PC-3 (cell line): ENCODE measurements at regions not wholly inside any gene's neighbourhood (a gene's known extent, or its start where the extent isn't known, plus 50 kb on each side); places are given as distances from the start of the nearest gene placed in this dataset.

Experiments
- ATAC-seq: fragments of 200-7000 bp; cut with Tn5 transposase; 2 replicates; pipeline ENCODE4 v1.9.1; 2020; ENCODE audit warnings: mild to moderate bottlenecking, moderate library complexity
- BruUV-seq: library from RNA; stranded (reverse); fragments of 400-500 nt; replicated peaks from 2 replicates; lab custom pipeline; 2021; lab: Mats Ljungman, UMichigan
- CTCF ChIA-PET: fragments of 300-600 bp; sonication (Branson Sonifier 250); formaldehyde crosslinking; loops from one replicate; lab custom pipeline; 2022; ENCODE audit warnings: antibody characterized with exemption; lab: Charles Lee
- POLR2A ChIA-PET: fragments of 300-600 bp; sonication (Branson Sonifier 250); formaldehyde crosslinking; loops from one replicate; lab custom pipeline; 2022; ENCODE audit warnings: antibody characterized with exemption; ENCODE audit not compliant: unreplicated experiment; lab: Charles Lee
- DNase-seq: peaks from one replicate; pipeline ENCODE4 v3.0.0-alpha.2; 2015
- H2AFZ ChIP-seq: fragments of 300-600 bp; sonication (generic); 2 replicates; pipeline ENCODE4 v1.6.0; 2016; ENCODE audit warnings: antibody characterized with exemption, low read length
- H3F3A ChIP-seq: fragments of 300-600 bp; sonication (generic); one replicate; pipeline ENCODE4 v1.6.0; 2017; ENCODE audit warnings: antibody characterized with exemption, low read length, control low read depth, mild to moderate bottlenecking; ENCODE audit not compliant: unreplicated experiment
- H3K27ac ChIP-seq: fragments of 300-600 bp; sonication (generic); 2 replicates; pipeline ENCODE4 v1.5.1; 2016; ENCODE audit warnings: mild to moderate bottlenecking, low read length
- H3K27me3 ChIP-seq: fragments of 300-600 bp; sonication (generic); 2 replicates; pipeline ENCODE4 v1.6.1; 2016; ENCODE audit warnings: low read length, mixed read lengths
- H3K36me3 ChIP-seq: fragments of 300-600 bp; sonication (generic); 2 replicates; pipeline ENCODE4 v1.6.1; 2016; ENCODE audit warnings: low read depth, mixed run types, low read length, mixed read lengths
- H3K4me1 ChIP-seq: fragments of 300-600 bp; sonication (generic); 2 replicates; pipeline ENCODE4 v1.5.1; 2016; ENCODE audit warnings: low read length; ENCODE audit not compliant: insufficient read depth
- H3K4me2 ChIP-seq: fragments of 300-600 bp; sonication (generic); 2 replicates; pipeline ENCODE4 v1.6.0; 2016; ENCODE audit warnings: low read length
- H3K4me3 ChIP-seq: fragments of 300-600 bp; sonication (generic); 2 replicates; pipeline ENCODE4 v1.5.1; 2016; ENCODE audit warnings: mild to moderate bottlenecking, low read length, mixed read lengths
- H3K79me2 ChIP-seq: fragments of 300-600 bp; sonication (generic); 2 replicates; pipeline ENCODE4 v1.6.1; 2017; ENCODE audit warnings: low read length, mixed read lengths
- H3K9ac ChIP-seq: fragments of 300-600 bp; sonication (generic); 2 replicates; pipeline ENCODE4 v1.6.0; 2016; ENCODE audit warnings: mild to moderate bottlenecking, low read length
- H3K9me2 ChIP-seq: fragments of 300-600 bp; sonication (generic); replicated peaks from 2 replicates; pipeline ENCODE4 v1.6.1; 2016; ENCODE audit warnings: mixed run types, low read length, mixed read lengths
- H3K9me3 ChIP-seq: fragments of 300-600 bp; sonication (generic); 2 replicates; pipeline ENCODE4 v1.6.1; 2016; ENCODE audit warnings: low read length, mixed read lengths
- H4K20me1 ChIP-seq: fragments of 300-600 bp; sonication (generic); 2 replicates; pipeline ENCODE4 v1.6.1; 2016; ENCODE audit warnings: low read length, mixed read lengths
- EZH2 ChIP-seq: fragments of 300-600 bp; sonication (generic); IDR thresholded peaks from one replicate; pipeline ENCODE4 v1.6.1; 2017; ENCODE audit warnings: antibody characterized with exemption, mild to moderate bottlenecking, low read length; ENCODE audit not compliant: unreplicated experiment
- EZH2phosphoT487 ChIP-seq: fragments of 300-600 bp; sonication (generic); IDR thresholded peaks from 2 replicates; pipeline ENCODE4 v1.6.1; 2018; ENCODE audit warnings: mild to moderate bottlenecking, antibody characterized with exemption, low read length, borderline replicate concordance
- intact Hi-C: fragments of 100-400 bp; cut with micrococcal nuclease; formaldehyde crosslinking; loops from 2 replicates; pipeline ENCODE4 v1.9.0; 2023
- TF ChIP-seq, protein P1 (sequence below): fragments of 300-600 bp; sonication (generic); conservative IDR thresholded peaks from 2 replicates; pipeline ENCODE4 v1.5.1; 2017; ENCODE audit warnings: antibody characterized with exemption, low read depth, mild to moderate bottlenecking, low read length

GRCh38 chrX:44735498-44735897, 108.3 kb upstream of the DUSP21 start:
- H3K9ac ChIP-seq = no peak overlapping the region
- peaks cover 4% of the 10 kb centered on the region; the same call in 1 of the 2 replicates for H3K4me1 ChIP-seq
- H3K4me3 ChIP-seq = no peak overlapping the region
- H2AFZ ChIP-seq = no peak overlapping the region
- no peaks in the 10 kb centered on the region for H3F3A ChIP-seq
- no peaks in the 10 kb centered on the region for H4K20me1 ChIP-seq
- TF ChIP-seq EZH2 (no peak), EZH2phosphoT487 (no peak)
- TF ChIP-seq, protein P1, sequence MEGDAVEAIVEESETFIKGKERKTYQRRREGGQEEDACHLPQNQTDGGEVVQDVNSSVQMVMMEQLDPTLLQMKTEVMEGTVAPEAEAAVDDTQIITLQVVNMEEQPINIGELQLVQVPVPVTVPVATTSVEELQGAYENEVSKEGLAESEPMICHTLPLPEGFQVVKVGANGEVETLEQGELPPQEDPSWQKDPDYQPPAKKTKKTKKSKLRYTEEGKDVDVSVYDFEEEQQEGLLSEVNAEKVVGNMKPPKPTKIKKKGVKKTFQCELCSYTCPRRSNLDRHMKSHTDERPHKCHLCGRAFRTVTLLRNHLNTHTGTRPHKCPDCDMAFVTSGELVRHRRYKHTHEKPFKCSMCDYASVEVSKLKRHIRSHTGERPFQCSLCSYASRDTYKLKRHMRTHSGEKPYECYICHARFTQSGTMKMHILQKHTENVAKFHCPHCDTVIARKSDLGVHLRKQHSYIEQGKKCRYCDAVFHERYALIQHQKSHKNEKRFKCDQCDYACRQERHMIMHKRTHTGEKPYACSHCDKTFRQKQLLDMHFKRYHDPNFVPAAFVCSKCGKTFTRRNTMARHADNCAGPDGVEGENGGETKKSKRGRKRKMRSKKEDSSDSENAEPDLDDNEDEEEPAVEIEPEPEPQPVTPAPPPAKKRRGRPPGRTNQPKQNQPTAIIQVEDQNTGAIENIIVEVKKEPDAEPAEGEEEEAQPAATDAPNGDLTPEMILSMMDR = no peak
- intact Hi-C loops = no loop called here
- no peak overlapping the region for H3K27ac ChIP-seq
- POLR2A ChIA-PET = no interaction called here
- DNase-seq (peak; percentile 8), ATAC-seq (no peak)
- no peaks in the 10 kb centered on the region for H3K79me2 ChIP-seq
- no peaks in the 10 kb centered on the region for H3K9me2 ChIP-seq
- no peaks in the 10 kb centered on the region for H3K27me3 ChIP-seq
- H3K36me3 ChIP-seq = no peaks in the 10 kb centered on the region
- no TSS peak for BruUV-seq
- no peak overlapping the region for H3K4me2 ChIP-seq
- CTCF ChIA-PET = no interaction called here
- no peaks in the 10 kb centered on the region for H3K9me3 ChIP-seq

- CTCF ChIA-PET = interaction anchor here (0.7 kb wide), 1 partner anchor 58 kb away, joined by 3 read pairs; no protein-coding TSS in a partner anchor
Observed at GRCh38 chrX:44733931-44734330, 109.9 kb upstream of the DUSP21 start.

GRCh38 chrX:44731160-44731559, 112.7 kb upstream of the DUSP21 start:
- no peaks in the 10 kb centered on the region for H3K9me3 ChIP-seq
- no TSS peak for BruUV-seq
- POLR2A ChIA-PET = interaction anchor here (0.7 kb wide), 1 partner anchor 142 kb away, joined by 4 read pairs; the partner anchor contains the start of gene KDM6A
- no peaks in the 10 kb centered on the region for H3K79me2 ChIP-seq
- intact Hi-C loops = no loop called here
- H2AFZ ChIP-seq = no peak overlapping the region
- CTCF ChIA-PET = no interaction called here
- DNase-seq (peak; percentile 66), ATAC-seq (peak; percentile 70)
- no peak overlapping the region for H3K9ac ChIP-seq
- H3K4me3 ChIP-seq = no peak overlapping the region
- H3F3A ChIP-seq = no peaks in the 10 kb centered on the region
- H4K20me1 ChIP-seq = no peaks in the 10 kb centered on the region
- TF ChIP-seq EZH2 = no peak
- TF ChIP-seq, protein P1 = no peak
- TF ChIP-seq EZH2phosphoT487 = no peak
- peaks cover 4% of the 10 kb centered on the region; the same call in 1 of the 2 replicates for H3K4me1 ChIP-seq
- H3K27me3 ChIP-seq = no peaks in the 10 kb centered on the region
- no peak overlapping the region for H3K27ac ChIP-seq
- no peaks in the 10 kb centered on the region for H3K9me2 ChIP-seq
- H3K36me3 ChIP-seq = no peaks in the 10 kb centered on the region
- H3K4me2 ChIP-seq = no peak overlapping the region

More at GRCh38 chrX:44733931-44734330, 109.9 kb upstream of the DUSP21 start:
- peaks cover 4% of the 10 kb centered on the region; the same call in 1 of the 2 replicates for H3K4me1 ChIP-seq
- H3K4me3 ChIP-seq = no peak overlapping the region
- DNase-seq (peak; percentile 9), ATAC-seq (no peak)
- H3K79me2 ChIP-seq = no peaks in the 10 kb centered on the region
- no peaks in the 10 kb centered on the region for H3K9me2 ChIP-seq
- no TSS peak for BruUV-seq
- POLR2A ChIA-PET = no interaction called here
- no peaks in the 10 kb centered on the region for H4K20me1 ChIP-seq
- H3K27me3 ChIP-seq = no peaks in the 10 kb centered on the region
- no peak overlapping the region for H2AFZ ChIP-seq
- no peak overlapping the region for H3K27ac ChIP-seq
- TF ChIP-seq, protein P1 = no peak
- TF ChIP-seq EZH2phosphoT487 = no peak
- no peak for TF ChIP-seq EZH2
- no peak overlapping the region for H3K9ac ChIP-seq
- no peaks in the 10 kb centered on the region for H3K36me3 ChIP-seq
- no peaks in the 10 kb centered on the region for H3K9me3 ChIP-seq
- H3K4me2 ChIP-seq = no peak overlapping the region
- intact Hi-C loops = no loop called here
- H3F3A ChIP-seq = no peaks in the 10 kb centered on the region
